Rectal smooth muscle tissue (tissue), 1 donor: ENCODE measurements at regions not wholly inside any gene's neighbourhood (a gene's known extent, or its start where the extent isn't known, plus 50 kb on each side); places are given as distances from the start of the nearest gene placed in this dataset.
"Not testable (repeated sequence)": the region's sequence is repeated elsewhere in the genome, so short reads cannot be mapped to it uniquely, and the experiment has no call there.

Experiments used
- H3K27ac ChIP-seq: one replicate; pipeline ENCODE4 v1.7.0; 2013; ENCODE audit warnings: low read depth, low read length, inconsistent platforms
- H3K27me3 ChIP-seq: one replicate; pipeline ENCODE4 v1.7.0; 2013; ENCODE audit warnings: low read length; ENCODE audit not compliant: control insufficient read depth, insufficient read depth
- H3K36me3 ChIP-seq: one replicate; pipeline ENCODE4 v1.7.0; 2013; ENCODE audit warnings: low read length; ENCODE audit not compliant: control insufficient read depth, insufficient read depth
- H3K4me1 ChIP-seq: one replicate; pipeline ENCODE4 v1.7.0; 2013; ENCODE audit warnings: low read length; ENCODE audit not compliant: control insufficient read depth, insufficient read depth
- H3K4me3 ChIP-seq: one replicate; pipeline ENCODE4 v1.7.0; 2013; ENCODE audit warnings: low read length
- H3K9ac ChIP-seq: one replicate; pipeline ENCODE4 v1.7.0; 2013; ENCODE audit warnings: low read length

GRCh38 chr12:45490232-45490881 is 239.1 kb upstream of the ARID2 start:
- Histone ChIP-seq H3K9ac (no peak overlapping the region), H3K27ac (no peak overlapping the region), H3K4me3 (no peak overlapping the region), H3K4me1 (no peaks in the 10 kb centered on the region), H3K36me3 (no peaks in the 10 kb centered on the region), H3K27me3 (no peaks in the 10 kb centered on the region)

GRCh38 chr12:45494279-45494678 is 235.2 kb upstream of the ARID2 start:
- Histone ChIP-seq H3K4me1 (no peaks in the 10 kb centered on the region), H3K27ac (no peak overlapping the region), H3K36me3 (no peaks in the 10 kb centered on the region), H3K27me3 (no peaks in the 10 kb centered on the region), H3K9ac (no peak overlapping the region), H3K4me3 (no peak overlapping the region)

GRCh38 chr12:45498645-45499044 is 230.9 kb upstream of the ARID2 start:
- H3K27ac ChIP-seq: no peak overlapping the region
- H3K27me3 ChIP-seq: no peaks in the 10 kb centered on the region
- no peaks in the 10 kb centered on the region for H3K4me1 ChIP-seq
- no peak overlapping the region for H3K9ac ChIP-seq
- H3K4me3 ChIP-seq: no peak overlapping the region
- H3K36me3 ChIP-seq: no peaks in the 10 kb centered on the region

GRCh38 chr12:45502481-45503128 is 226.9 kb upstream of the ARID2 start:
- H3K27ac ChIP-seq: no peak overlapping the region
- no peak overlapping the region for H3K4me3 ChIP-seq
- no peaks in the 10 kb centered on the region for H3K27me3 ChIP-seq

GRCh38 chr12:45503899-45504298 is 225.6 kb upstream of the ARID2 start:
- Histone ChIP-seq H3K27me3 (no peaks in the 10 kb centered on the region), H3K36me3 (no peaks in the 10 kb centered on the region), H3K4me1 (no peaks in the 10 kb centered on the region), H3K27ac (no peak overlapping the region), H3K9ac (no peak overlapping the region), H3K4me3 (no peak overlapping the region)

More at GRCh38 chr12:45502481-45503128, 226.9 kb upstream of the ARID2 start:
- Histone ChIP-seq H3K4me1 (no peaks in the 10 kb centered on the region), H3K9ac (no peak overlapping the region), H3K36me3 (no peaks in the 10 kb centered on the region)

GRCh38 chr12:45504316-45505010 is 225.0 kb upstream of the ARID2 start:
- no peak overlapping the region for H3K9ac ChIP-seq

GRCh38 chr12:45509187-45509586 is 220.3 kb upstream of the ARID2 start:
- no peaks in the 10 kb centered on the region for H3K27me3 ChIP-seq
- H3K27ac ChIP-seq: no peak overlapping the region
- no peaks in the 10 kb centered on the region for H3K36me3 ChIP-seq
- H3K9ac ChIP-seq: no peak overlapping the region
- H3K4me3 ChIP-seq: no peak overlapping the region
- H3K4me1 ChIP-seq: no peaks in the 10 kb centered on the region

More at GRCh38 chr12:45504316-45505010, 225.0 kb upstream of the ARID2 start:
- H3K4me1 ChIP-seq: no peaks in the 10 kb centered on the region
- no peaks in the 10 kb centered on the region for H3K27me3 ChIP-seq
- H3K36me3 ChIP-seq: no peaks in the 10 kb centered on the region
- H3K4me3 ChIP-seq: no peak overlapping the region
- no peak overlapping the region for H3K27ac ChIP-seq

- no peaks in the 10 kb centered on the region for H3K4me1 ChIP-seq
- no peak overlapping the region for H3K27ac ChIP-seq
- H3K4me3 ChIP-seq: no peak overlapping the region
- no peaks in the 10 kb centered on the region for H3K36me3 ChIP-seq
- H3K27me3 ChIP-seq: no peaks in the 10 kb centered on the region
- no peak overlapping the region for H3K9ac ChIP-seq
Measured at GRCh38 chr12:45509621-45510020, 219.9 kb upstream of the ARID2 start.

- Histone ChIP-seq H3K27me3 (no peaks in the 10 kb centered on the region), H3K4me3 (no peak overlapping the region), H3K27ac (no peak overlapping the region), H3K9ac (no peak overlapping the region), H3K36me3 (no peaks in the 10 kb centered on the region), H3K4me1 (no peaks in the 10 kb centered on the region)
Measured at GRCh38 chr12:45517381-45517780, 212.1 kb upstream of the ARID2 start.

GRCh38 chr12:45518291-45519235 is 210.9 kb upstream of the ARID2 start:
- Histone ChIP-seq H3K4me1 (no peaks in the 10 kb centered on the region), H3K36me3 (no peaks in the 10 kb centered on the region), H3K4me3 (no peak overlapping the region), H3K9ac (no peak overlapping the region), H3K27ac (no peak overlapping the region), H3K27me3 (no peaks in the 10 kb centered on the region)

GRCh38 chr12:45522227-45522626 is 207.3 kb upstream of the ARID2 start:
- no peaks in the 10 kb centered on the region for H3K27me3 ChIP-seq
- no peaks in the 10 kb centered on the region for H3K4me1 ChIP-seq
- H3K4me3 ChIP-seq: no peak overlapping the region
- no peaks in the 10 kb centered on the region for H3K36me3 ChIP-seq
- no peak overlapping the region for H3K9ac ChIP-seq
- no peak overlapping the region for H3K27ac ChIP-seq

GRCh38 chr12:45526823-45527222 is 202.7 kb upstream of the ARID2 start:
- H3K9ac ChIP-seq, H3K27ac ChIP-seq, H3K36me3 ChIP-seq, H3K27me3 ChIP-seq, H3K4me1 ChIP-seq, H3K4me3 ChIP-seq: not testable (repeated sequence)
